Activated naive CD4-positive, alpha-beta T cell treated with anti-CD3 and anti-CD28 coated beads for 36 hours (primary cell): ENCODE measurements at regions not wholly inside any gene's neighbourhood (a gene's known extent, or its start where the extent isn't known, plus 50 kb on each side); places are given as distances from the start of the nearest gene placed in this dataset.
A peak's percentile ranks its signal among the peaks of the same experiment; 100 is the strongest.

Experiments
- CTCF ChIA-PET: fragments of 350-600 bp; sonication (Branson Sonifier 250); formaldehyde crosslinking; loops from one replicate; lab custom pipeline; 2021; ENCODE audit warnings: antibody characterized with exemption; lab: Charles Lee
- DNase-seq: peaks from one replicate; pipeline ENCODE4 v3.0.0-alpha.2; 2020
- H3K27ac Mint-ChIP-seq: one replicate; pipeline ENCODE4 v1.8.0; 2021; ENCODE audit warnings: mild to moderate bottlenecking, mixed read lengths
- H3K27me3 Mint-ChIP-seq: one replicate; pipeline ENCODE4 v1.8.0; 2021; ENCODE audit warnings: low read depth, mixed read lengths
- H3K36me3 Mint-ChIP-seq: one replicate; pipeline ENCODE4 v1.8.0; 2021; ENCODE audit warnings: low read depth, mixed read lengths
- H3K4me1 Mint-ChIP-seq: one replicate; pipeline ENCODE4 v1.8.0; 2021; ENCODE audit warnings: low read depth, mixed read lengths
- H3K4me3 Mint-ChIP-seq: one replicate; pipeline ENCODE4 v1.8.0; 2021; ENCODE audit warnings: mild to moderate bottlenecking, moderate library complexity, mixed read lengths
- H3K9me3 Mint-ChIP-seq: one replicate; pipeline ENCODE4 v1.8.0; 2021; ENCODE audit warnings: mixed read lengths
- intact Hi-C: fragments of 100-400 bp; cut with micrococcal nuclease; formaldehyde crosslinking; loops from one replicate; pipeline ENCODE4 v1.15.1; 2023

- intact Hi-C loops: no loop called here
- H3K4me3 Mint-ChIP-seq: no peak overlapping the region
- peak; percentile 15 for DNase-seq
- H3K4me1 Mint-ChIP-seq: peaks cover 11% of the 10 kb centered on the region
- H3K36me3 Mint-ChIP-seq: peaks cover 3% of the 10 kb centered on the region
- H3K9me3 Mint-ChIP-seq: peaks cover 15% of the 10 kb centered on the region
- H3K27ac Mint-ChIP-seq: no peak overlapping the region
- CTCF ChIA-PET: no interaction called here
- H3K27me3 Mint-ChIP-seq: peaks cover 16% of the 10 kb centered on the region
Observed at GRCh38 chr10:113987805-113988204, 55.9 kb upstream of the ADRB1 start.

DNA sequence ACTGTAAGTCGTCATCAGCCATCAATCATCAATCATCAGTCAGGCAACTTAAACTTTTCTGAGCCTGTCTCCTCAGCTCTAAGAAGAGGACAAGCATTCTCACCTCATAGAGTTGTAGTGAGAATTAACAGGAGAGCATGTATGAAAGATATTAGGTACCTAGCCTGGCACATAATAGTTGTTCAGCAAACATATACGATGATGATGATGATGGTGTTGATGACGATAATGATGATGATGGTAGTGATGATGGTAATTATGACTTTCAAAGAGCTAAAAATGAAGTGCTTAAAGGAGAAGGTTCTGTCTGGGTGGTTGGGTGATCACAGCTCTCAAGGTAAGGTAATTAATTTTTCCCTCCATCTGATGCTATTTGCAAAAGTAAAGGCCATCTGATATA, 55.1 kb upstream of the ADRB1 start:
- Mint-ChIP-seq H3K36me3 (peaks cover 3% of the 10 kb centered on the region), H3K27ac (no peak overlapping the region), H3K4me1 (peaks cover 8% of the 10 kb centered on the region), H3K27me3 (peaks cover 16% of the 10 kb centered on the region), H3K4me3 (no peak overlapping the region), H3K9me3 (peaks cover 15% of the 10 kb centered on the region)
- no peak for DNase-seq
- intact Hi-C loops: no loop called here
- CTCF ChIA-PET: no interaction called here

GRCh38 chr10:113991091-113991860, 52.4 kb upstream of the ADRB1 start:
- H3K27me3 Mint-ChIP-seq: peaks cover 23% of the 10 kb centered on the region
- peak; percentile 30 for DNase-seq
- H3K36me3 Mint-ChIP-seq: peaks cover 3% of the 10 kb centered on the region
- intact Hi-C loops: no loop called here
- H3K27ac Mint-ChIP-seq: no peak overlapping the region
- no peak overlapping the region for H3K4me3 Mint-ChIP-seq
- CTCF ChIA-PET: no interaction called here
- H3K9me3 Mint-ChIP-seq: peaks cover 14% of the 10 kb centered on the region
- H3K4me1 Mint-ChIP-seq: peaks cover 3% of the 10 kb centered on the region

GRCh38 chr10:113992471-113993011, 51.1 kb upstream of the ADRB1 start:
- Mint-ChIP-seq H3K27me3 (peaks cover 18% of the 10 kb centered on the region), H3K27ac (no peak overlapping the region), H3K4me3 (no peak overlapping the region), H3K36me3 (no peaks in the 10 kb centered on the region), H3K9me3 (peaks cover 4% of the 10 kb centered on the region), H3K4me1 (peaks cover 3% of the 10 kb centered on the region)
- CTCF ChIA-PET: no interaction called here
- no peak for DNase-seq
- intact Hi-C loops: no loop called here

DNA sequence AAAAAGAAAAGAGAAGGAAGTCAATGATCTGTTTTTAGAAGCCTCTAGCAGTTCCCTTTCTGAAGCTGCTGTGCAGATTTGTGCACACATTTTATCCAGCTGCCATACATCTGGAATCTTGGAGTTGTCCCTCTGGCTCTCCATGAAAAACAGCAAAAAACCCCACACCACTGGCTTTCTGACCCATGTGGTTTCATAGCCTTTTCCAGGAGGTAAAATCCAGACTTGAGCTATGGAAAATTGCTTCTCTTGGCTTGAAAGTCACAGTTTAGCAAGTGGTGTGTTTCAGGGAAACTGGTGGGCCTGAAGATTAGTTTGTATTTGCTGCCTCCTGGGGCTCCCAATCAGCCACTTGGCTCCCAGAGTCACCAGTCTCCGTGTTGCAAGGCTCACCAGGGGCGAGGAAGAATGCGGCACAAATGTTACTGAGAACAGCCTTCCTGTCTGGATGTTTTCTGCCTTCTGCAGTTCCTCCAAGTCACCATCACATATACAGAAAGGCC, 50.1 kb upstream of the ADRB1 start:
- Mint-ChIP-seq H3K9me3 (no peaks in the 10 kb centered on the region), H3K4me3 (no peak overlapping the region), H3K36me3 (no peaks in the 10 kb centered on the region), H3K27me3 (peaks cover 18% of the 10 kb centered on the region), H3K4me1 (peaks cover 3% of the 10 kb centered on the region), H3K27ac (no peak overlapping the region)
- DNase-seq: no peak
- intact Hi-C loops: no loop called here
- CTCF ChIA-PET: no interaction called here
